ENCODE measurements at regions not wholly inside any gene's neighbourhood (a gene's known extent, or its start where the extent isn't known, plus 50 kb on each side); places are given as distances from the start of the nearest gene placed in this dataset.

DNA sequence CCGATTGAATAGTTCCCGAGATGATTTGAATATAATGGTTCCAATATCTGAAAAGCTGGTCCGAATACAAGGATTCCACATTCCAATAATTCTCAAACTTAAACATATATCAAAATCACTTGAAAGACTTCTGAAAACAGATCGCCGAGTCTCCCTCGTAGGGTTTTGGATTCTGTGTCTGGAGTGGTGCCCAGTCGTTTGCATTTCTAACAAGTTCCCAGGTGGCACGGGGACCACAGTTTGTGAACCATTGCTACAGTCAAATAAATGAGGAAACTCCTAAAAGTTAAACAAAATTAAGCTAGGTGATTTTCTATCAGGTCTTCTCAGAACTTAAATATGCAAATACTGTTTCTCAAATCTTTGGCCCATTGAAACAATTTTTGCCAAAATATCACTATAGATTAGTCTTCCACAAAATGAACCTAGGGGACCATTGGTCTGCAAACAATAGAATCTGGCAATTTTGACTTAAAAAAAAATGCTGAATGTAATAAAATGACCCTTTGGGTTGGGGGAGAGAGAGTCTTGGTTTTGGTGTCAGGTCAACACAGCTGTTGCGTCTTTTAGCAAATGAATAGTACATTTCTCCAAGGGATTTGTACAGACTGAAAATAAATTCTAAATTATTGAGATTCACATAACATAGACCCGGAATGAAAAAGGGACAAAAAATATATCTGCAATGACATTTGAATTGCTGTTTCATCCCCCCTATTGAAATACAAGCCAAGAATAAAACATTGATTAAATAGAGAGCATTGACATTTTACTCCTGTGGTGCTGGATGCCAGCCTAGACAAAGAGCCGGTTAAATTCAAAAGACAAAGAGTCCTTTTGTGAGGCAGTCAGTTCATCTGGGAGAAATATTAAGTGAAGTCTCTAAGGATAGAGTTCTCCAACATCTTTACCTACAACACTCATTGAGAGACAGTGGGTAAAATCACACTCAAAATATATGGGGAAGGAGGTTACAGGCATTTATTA is 175.7 kb upstream of the ADAMTS9 start:
- H3K36me3 ChIP-seq, result no peaks in the 10 kb centered on the region
- no peaks in the 10 kb centered on the region for H3K27me3 ChIP-seq
- TF ChIP-seq, protein P1, sequence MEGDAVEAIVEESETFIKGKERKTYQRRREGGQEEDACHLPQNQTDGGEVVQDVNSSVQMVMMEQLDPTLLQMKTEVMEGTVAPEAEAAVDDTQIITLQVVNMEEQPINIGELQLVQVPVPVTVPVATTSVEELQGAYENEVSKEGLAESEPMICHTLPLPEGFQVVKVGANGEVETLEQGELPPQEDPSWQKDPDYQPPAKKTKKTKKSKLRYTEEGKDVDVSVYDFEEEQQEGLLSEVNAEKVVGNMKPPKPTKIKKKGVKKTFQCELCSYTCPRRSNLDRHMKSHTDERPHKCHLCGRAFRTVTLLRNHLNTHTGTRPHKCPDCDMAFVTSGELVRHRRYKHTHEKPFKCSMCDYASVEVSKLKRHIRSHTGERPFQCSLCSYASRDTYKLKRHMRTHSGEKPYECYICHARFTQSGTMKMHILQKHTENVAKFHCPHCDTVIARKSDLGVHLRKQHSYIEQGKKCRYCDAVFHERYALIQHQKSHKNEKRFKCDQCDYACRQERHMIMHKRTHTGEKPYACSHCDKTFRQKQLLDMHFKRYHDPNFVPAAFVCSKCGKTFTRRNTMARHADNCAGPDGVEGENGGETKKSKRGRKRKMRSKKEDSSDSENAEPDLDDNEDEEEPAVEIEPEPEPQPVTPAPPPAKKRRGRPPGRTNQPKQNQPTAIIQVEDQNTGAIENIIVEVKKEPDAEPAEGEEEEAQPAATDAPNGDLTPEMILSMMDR (IDR thresholded peaks at IDR 0.05), result no peak
- H3K4me1 ChIP-seq, result peaks cover 0 to 4% of the 10 kb centered on the region in 2 donors
- no peak overlapping the region for H3K27ac ChIP-seq
- ATAC-seq (no peak), DNase-seq (no peak)
- no peaks in the 10 kb centered on the region for H3K9me3 ChIP-seq
- no peak overlapping the region for H3K4me3 ChIP-seq
- intact Hi-C loops (cut with DNase I), result no loop called here

DNA sequence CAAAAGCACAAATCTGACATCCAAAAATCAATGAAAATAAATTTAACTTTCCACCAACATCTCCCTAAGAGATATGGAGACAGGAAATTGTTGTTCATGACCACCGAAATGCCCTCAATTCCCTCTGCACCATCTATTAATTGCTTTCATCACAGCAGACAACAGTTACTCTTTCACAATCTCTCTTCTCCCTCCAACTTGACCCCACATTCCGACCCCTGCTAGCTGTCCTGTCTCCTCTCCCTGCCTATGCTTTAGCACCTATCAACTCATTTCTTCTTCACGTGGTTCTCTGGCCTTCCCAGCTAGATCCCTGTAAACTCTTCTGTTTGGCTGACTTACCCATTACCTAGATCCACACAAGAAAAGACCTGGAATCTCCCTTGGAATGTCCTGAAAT is 173.9 kb upstream of the ADAMTS9 start:
- ATAC-seq, result no peak
- H3K27ac ChIP-seq, result no peak overlapping the region
- H3K4me1 ChIP-seq, result peaks cover 0 to 4% of the 10 kb centered on the region in 2 donors
- TF ChIP-seq, protein P1 (IDR thresholded peaks at IDR 0.05), result no peak
- H3K27me3 ChIP-seq, result no peaks in the 10 kb centered on the region
- DNase-seq, result no peak
- no peak overlapping the region for H3K4me3 ChIP-seq
- intact Hi-C loops (cut with DNase I), result no loop called here
- no peaks in the 10 kb centered on the region for H3K36me3 ChIP-seq
- no peaks in the 10 kb centered on the region for H3K9me3 ChIP-seq

DNA sequence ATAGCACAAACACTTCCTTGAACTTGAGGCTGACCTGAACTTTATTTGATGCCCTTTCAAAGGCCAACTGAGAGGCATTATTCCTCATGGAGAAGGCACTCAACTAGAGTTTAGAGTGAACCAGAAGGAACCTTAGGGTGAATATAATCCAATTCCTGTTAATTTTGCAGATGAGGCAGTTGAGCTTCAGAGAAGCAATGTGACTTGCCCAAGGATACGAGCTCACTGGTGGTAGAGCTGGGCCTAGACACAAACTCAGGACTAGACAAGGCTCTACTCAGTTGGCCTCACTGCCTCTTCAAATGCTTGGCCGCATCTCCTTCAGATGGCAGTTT is 172.7 kb upstream of the ADAMTS9 start:
- no peak overlapping the region for H3K27ac ChIP-seq

DNA sequence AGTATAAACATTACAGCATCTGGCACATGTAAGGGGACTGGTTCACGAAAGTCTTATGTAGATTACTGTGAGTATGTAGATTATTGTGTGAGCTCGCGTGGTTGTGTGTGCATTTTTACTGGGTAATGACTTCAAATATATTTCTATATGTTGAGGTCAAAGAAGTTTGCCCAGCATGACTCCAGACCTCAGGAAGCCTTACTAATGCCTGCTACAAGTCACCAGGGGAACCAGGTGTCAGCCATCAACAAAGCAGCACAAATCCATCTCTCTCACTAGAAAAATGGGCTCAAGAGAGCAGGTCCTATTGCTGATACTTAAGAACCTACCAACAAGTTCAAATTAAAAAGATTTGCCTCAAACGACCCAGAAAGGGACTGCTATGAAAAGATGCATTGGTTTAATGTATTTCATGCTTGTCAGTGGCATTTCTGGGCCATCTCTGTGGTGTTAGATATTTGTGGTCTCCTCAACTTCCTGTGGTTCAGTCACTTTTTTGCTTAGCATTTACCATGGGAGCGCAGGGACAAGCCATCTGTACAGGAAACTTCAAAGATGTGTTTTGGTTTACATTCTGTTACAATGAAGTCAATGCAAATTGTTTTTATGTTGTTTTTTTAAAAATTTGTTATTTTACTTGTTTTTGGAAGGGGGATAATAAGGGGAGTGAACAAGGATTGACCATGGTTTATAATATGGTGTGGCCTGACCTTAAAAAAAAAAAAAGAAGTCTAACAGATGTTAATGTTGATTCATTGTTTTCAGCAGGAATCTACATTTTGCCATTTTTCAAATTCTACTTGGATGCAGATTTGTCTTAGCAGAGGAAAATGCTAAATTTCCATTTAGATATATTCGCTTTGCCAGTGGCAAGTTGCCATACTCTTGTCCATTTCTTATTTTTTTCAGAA is 172.1 kb upstream of the ADAMTS9 start:
- intact Hi-C loops (cut with DNase I), result no loop called here
- TF ChIP-seq, protein P1 (IDR thresholded peaks at IDR 0.05), result no peak
- H3K4me3 ChIP-seq, result no peak overlapping the region
- H3K9me3 ChIP-seq, result no peaks in the 10 kb centered on the region
- ATAC-seq (no peak), DNase-seq (no peak)
- H3K4me1 ChIP-seq, result no peaks in the 10 kb centered on the region
- no peaks in the 10 kb centered on the region for H3K27me3 ChIP-seq
- H3K27ac ChIP-seq, result no peak overlapping the region
- H3K36me3 ChIP-seq, result no peaks in the 10 kb centered on the region

More for the DNA sequence above, 172.7 kb upstream of the ADAMTS9 start:
- intact Hi-C loops (cut with DNase I), result no loop called here
- H3K9me3 ChIP-seq, result no peaks in the 10 kb centered on the region
- TF ChIP-seq, protein P1 (IDR thresholded peaks at IDR 0.05), result no peak
- no peaks in the 10 kb centered on the region for H3K36me3 ChIP-seq
- H3K4me3 ChIP-seq, result no peak overlapping the region
- no peaks in the 10 kb centered on the region for H3K27me3 ChIP-seq
- DNase-seq (no peak), ATAC-seq (no peak)
- no peaks in the 10 kb centered on the region for H3K4me1 ChIP-seq
